Type B pancreatic cell (in vitro differentiated cells): ENCODE measurements at regions not wholly inside any gene's neighbourhood (a gene's known extent, or its start where the extent isn't known, plus 50 kb on each side); places are given as distances from the start of the nearest gene placed in this dataset.

Source experiments
- DNase-seq: peaks from one replicate; pipeline ENCODE4 v3.0.0; 2021; ENCODE audit warnings: mixed read lengths; ENCODE audit not compliant: unreplicated experiment; ENCODE audit errors: extremely low spot score
- H3K27ac Mint-ChIP-seq: 2 replicates; pipeline ENCODE4 v1.8.0; 2021; ENCODE audit warnings: mild to moderate bottlenecking, mixed read lengths
- H3K27me3 Mint-ChIP-seq: 2 replicates; pipeline ENCODE4 v1.8.0; 2021; ENCODE audit warnings: mixed read lengths
- H3K36me3 Mint-ChIP-seq: 2 replicates; pipeline ENCODE4 v1.8.0; 2021; ENCODE audit warnings: mixed read lengths
- H3K4me1 Mint-ChIP-seq: one replicate; pipeline ENCODE4 v1.8.0; 2021; ENCODE audit warnings: mixed read lengths; ENCODE audit not compliant: unreplicated experiment
- H3K4me3 Mint-ChIP-seq: 2 replicates; pipeline ENCODE4 v1.8.0; 2021; ENCODE audit warnings: mild to moderate bottlenecking, mixed read lengths
- H3K9me3 Mint-ChIP-seq: 2 replicates; pipeline ENCODE4 v1.8.0; 2021; ENCODE audit warnings: mixed read lengths
- CTCF ChIP-seq: fragments of 200-600 bp; sonication (generic); conservative IDR thresholded peaks from 2 replicates; pipeline ENCODE4 v1.5.0; 2021; ENCODE audit warnings: antibody characterized with exemption, mild to moderate bottlenecking

GRCh38 chr2:56084111-56084901 is 99.5 kb upstream of the CCDC85A start:
- H3K27me3 Mint-ChIP-seq = peaks cover 1% of the 10 kb centered on the region
- H3K27ac Mint-ChIP-seq = no peak overlapping the region
- no peaks in the 10 kb centered on the region for H3K9me3 Mint-ChIP-seq
- no peaks in the 10 kb centered on the region for H3K4me1 Mint-ChIP-seq
- no peak overlapping the region for H3K4me3 Mint-ChIP-seq
- TF ChIP-seq CTCF = no peak
- no peaks in the 10 kb centered on the region for H3K36me3 Mint-ChIP-seq
- DNase-seq = no peak

- no peaks in the 10 kb centered on the region for H3K4me1 Mint-ChIP-seq
- peaks cover 4% of the 10 kb centered on the region for H3K27me3 Mint-ChIP-seq
- no peaks in the 10 kb centered on the region for H3K9me3 Mint-ChIP-seq
- H3K4me3 Mint-ChIP-seq = no peak overlapping the region
- TF ChIP-seq CTCF = no peak
- no peaks in the 10 kb centered on the region for H3K36me3 Mint-ChIP-seq
- DNase-seq = no peak
- H3K27ac Mint-ChIP-seq = no peak overlapping the region
Measured at GRCh38 chr2:56086336-56086735, 97.5 kb upstream of the CCDC85A start.

- Mint-ChIP-seq H3K4me1 (no peaks in the 10 kb centered on the region), H3K27me3 (peaks cover 4% of the 10 kb centered on the region), H3K9me3 (no peaks in the 10 kb centered on the region), H3K4me3 (no peak overlapping the region), H3K36me3 (no peaks in the 10 kb centered on the region), H3K27ac (no peak overlapping the region)
- no peak for TF ChIP-seq CTCF
- DNase-seq = no peak
Measured at GRCh38 chr2:56088411-56088810, 95.4 kb upstream of the CCDC85A start.

GRCh38 chr2:56089931-56090330 is 93.9 kb upstream of the CCDC85A start:
- H3K9me3 Mint-ChIP-seq = no peaks in the 10 kb centered on the region
- no peak for DNase-seq
- H3K4me1 Mint-ChIP-seq = no peaks in the 10 kb centered on the region
- no peak for TF ChIP-seq CTCF
- H3K36me3 Mint-ChIP-seq = no peaks in the 10 kb centered on the region
- H3K27ac Mint-ChIP-seq = no peak overlapping the region
- peaks cover 14% of the 10 kb centered on the region for H3K27me3 Mint-ChIP-seq
- H3K4me3 Mint-ChIP-seq = no peak overlapping the region

- no peak for TF ChIP-seq CTCF
- H3K9me3 Mint-ChIP-seq = no peaks in the 10 kb centered on the region
- no peak overlapping the region for H3K27ac Mint-ChIP-seq
- H3K36me3 Mint-ChIP-seq = no peaks in the 10 kb centered on the region
- H3K4me3 Mint-ChIP-seq = no peak overlapping the region
- peaks cover 22% of the 10 kb centered on the region for H3K27me3 Mint-ChIP-seq
- H3K4me1 Mint-ChIP-seq = no peaks in the 10 kb centered on the region
- DNase-seq = no peak
Measured at GRCh38 chr2:56099963-56100362, 83.8 kb upstream of the CCDC85A start.
